ES-I3 (cell line): ENCODE measurements at regions not wholly inside any gene's neighbourhood (a gene's known extent, or its start where the extent isn't known, plus 50 kb on each side); places are given as distances from the start of the nearest gene placed in this dataset.

Experiments
- H3K36me3 ChIP-seq: 2 replicates; pipeline ENCODE4 v1.6.1; 2013; ENCODE audit warnings: mild to moderate bottlenecking, low read length, control low read depth, moderate library complexity; ENCODE audit not compliant: insufficient read depth
- H3K4me1 ChIP-seq: 2 replicates; pipeline ENCODE4 v1.6.1; 2013; ENCODE audit warnings: mild to moderate bottlenecking, control low read depth, low read length; ENCODE audit not compliant: insufficient read depth
- H3K9ac ChIP-seq: 2 replicates; pipeline ENCODE4 v1.6.1; 2013; ENCODE audit warnings: low read depth, mild to moderate bottlenecking, low read length, moderate library complexity
- H3K9me3 ChIP-seq: 2 replicates; pipeline ENCODE4 v1.6.1; 2013; ENCODE audit warnings: mild to moderate bottlenecking, low read length, moderate library complexity; ENCODE audit not compliant: control insufficient read depth, insufficient read depth

DNA sequence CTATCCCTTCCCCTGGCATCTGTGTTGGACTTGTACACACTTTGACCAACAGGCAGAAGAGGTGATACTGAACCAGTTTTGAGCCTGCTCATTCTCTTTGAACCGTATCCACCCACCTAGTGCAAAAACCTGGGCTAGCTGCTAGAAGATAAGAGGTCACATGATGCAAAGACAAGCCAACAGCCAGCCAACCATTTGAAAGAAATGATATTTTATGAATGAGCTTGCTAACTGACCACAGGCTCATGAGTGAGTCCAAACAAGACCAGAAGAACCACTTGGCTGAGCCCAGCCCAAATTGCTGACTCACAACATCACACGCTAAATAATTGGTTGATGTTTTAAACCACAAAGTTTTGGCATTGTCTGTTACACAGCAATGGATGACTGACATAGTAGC lies 74.0 kb upstream of the CTNNB1 start:
- peaks cover 14% of the 10 kb centered on the region for H3K4me1 ChIP-seq
- peaks cover 7% of the 10 kb centered on the region; the same call in 1 of the 2 replicates for H3K9me3 ChIP-seq
- H3K36me3 ChIP-seq = no peaks in the 10 kb centered on the region
- no peak overlapping the region for H3K9ac ChIP-seq

DNA sequence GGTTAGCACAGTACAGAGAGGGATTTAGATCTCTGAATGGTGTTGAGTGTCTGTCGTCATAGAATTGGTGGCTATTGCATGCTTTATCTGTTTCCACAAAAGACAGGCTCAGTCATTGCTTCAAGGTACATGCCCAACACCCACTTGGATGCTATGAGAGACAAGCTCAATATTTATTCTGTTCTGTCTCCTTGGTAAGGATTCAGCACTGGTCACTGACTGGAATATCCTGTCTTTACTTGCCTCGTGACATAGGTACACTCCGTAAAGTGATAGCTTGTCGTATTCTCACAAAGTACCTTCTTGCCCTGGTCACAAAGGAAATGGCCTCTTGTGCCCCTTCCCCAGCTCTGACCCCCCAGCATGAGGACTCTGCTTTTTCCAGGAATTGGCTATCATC lies 72.8 kb upstream of the CTNNB1 start:
- H3K36me3 ChIP-seq = no peaks in the 10 kb centered on the region
- H3K9ac ChIP-seq = no peak overlapping the region
- peaks cover 11% of the 10 kb centered on the region for H3K4me1 ChIP-seq
- peaks cover 7% of the 10 kb centered on the region; the same call in 1 of the 2 replicates for H3K9me3 ChIP-seq

DNA sequence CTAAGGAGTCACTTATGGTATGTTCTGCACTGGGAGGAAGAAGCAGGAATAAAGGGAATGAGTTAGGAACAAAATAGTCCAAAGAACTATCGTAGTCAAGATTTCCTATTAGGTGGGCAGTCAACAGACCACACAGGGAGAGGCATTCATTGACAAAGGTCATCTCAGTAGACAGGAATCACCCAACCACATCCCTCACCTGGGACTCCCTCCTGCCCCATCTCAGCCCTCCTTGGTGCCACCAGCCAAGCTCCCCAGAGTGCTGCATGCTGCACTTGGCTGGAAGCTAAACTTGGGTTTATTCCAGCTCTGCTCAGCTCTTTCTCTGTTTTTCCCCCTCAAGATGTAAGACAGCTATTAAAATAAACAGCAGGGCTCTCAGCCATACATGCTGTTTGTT lies 72.3 kb upstream of the CTNNB1 start:
- peaks cover 11% of the 10 kb centered on the region for H3K4me1 ChIP-seq
- H3K9me3 ChIP-seq = peaks cover 7% of the 10 kb centered on the region; the same call in 1 of the 2 replicates
- no peaks in the 10 kb centered on the region for H3K36me3 ChIP-seq

DNA sequence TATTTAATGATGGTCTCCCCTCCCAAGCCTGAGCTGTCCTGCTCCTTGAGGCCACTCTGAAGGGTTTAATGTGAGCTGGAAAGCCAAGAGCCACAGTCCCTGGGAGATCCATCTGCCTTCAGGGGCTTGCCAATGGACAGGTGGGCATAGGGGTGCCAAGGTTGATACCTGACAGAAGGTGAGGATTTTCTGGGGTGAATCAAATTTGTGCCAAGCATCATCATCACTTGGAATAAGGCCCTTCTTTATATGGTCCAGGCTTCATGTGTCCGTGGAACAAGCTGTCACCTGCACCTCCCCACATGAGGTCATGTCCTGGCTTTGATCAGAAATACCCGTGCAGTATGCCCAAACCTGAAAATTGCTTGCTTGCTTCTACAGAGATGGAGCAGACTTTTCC lies 71.9 kb upstream of the CTNNB1 start:
- Histone ChIP-seq H3K9ac (no peak overlapping the region), H3K4me1 (peaks cover 11% of the 10 kb centered on the region), H3K9me3 (peaks cover 7% of the 10 kb centered on the region; the same call in 1 of the 2 replicates), H3K36me3 (no peaks in the 10 kb centered on the region)

More for the DNA sequence above, 72.3 kb upstream of the CTNNB1 start:
- no peak overlapping the region for H3K9ac ChIP-seq

DNA sequence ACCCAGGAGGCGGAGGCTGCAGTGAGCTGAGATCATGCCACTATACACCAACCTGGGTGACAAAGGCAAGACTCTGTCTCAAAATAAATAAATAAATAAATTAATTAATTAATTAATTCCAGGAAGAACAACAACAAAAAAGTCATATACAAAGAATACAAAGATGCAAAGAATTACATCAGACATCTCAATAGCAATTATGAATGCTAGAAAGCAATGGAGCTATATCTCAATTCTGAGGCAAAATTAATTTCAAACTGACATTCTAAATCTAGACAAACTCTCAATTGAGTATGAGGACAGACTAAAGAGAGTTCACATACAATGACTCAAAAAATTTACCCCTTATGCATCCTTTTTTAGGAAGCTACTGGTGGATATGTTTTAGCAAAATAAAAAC lies 69.6 kb upstream of the CTNNB1 start:
- Histone ChIP-seq H3K9me3 (peaks cover 7% of the 10 kb centered on the region; the same call in 1 of the 2 replicates), H3K36me3 (no peaks in the 10 kb centered on the region), H3K9ac (no peak overlapping the region), H3K4me1 (peaks cover 11% of the 10 kb centered on the region)

DNA sequence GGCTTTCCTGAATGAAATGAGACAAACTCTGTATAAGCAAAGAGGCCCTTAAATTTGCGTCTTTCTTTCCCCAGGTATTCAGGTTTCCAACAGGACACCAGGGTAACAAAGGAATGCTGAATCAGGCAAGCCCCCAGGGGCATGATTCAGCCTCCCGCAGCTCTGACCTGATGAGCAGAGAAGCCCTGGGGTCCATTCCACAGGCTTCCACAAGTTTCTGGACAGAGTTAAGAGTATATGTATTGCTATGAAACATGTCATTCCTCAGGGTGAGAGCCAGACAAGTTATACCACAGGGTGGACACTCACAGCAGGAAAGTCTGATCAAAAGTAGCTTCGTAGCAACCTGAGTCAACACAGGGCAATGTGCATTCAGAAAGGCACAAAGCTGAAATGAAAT lies 68.1 kb upstream of the CTNNB1 start:
- no peaks in the 10 kb centered on the region for H3K36me3 ChIP-seq
- peaks cover 11% of the 10 kb centered on the region for H3K4me1 ChIP-seq
- H3K9ac ChIP-seq = no peak overlapping the region
- 0 out of 2 replicates have a peak, but pooled peaks cover 4% of the 10 kb centered on the region for H3K9me3 ChIP-seq

DNA sequence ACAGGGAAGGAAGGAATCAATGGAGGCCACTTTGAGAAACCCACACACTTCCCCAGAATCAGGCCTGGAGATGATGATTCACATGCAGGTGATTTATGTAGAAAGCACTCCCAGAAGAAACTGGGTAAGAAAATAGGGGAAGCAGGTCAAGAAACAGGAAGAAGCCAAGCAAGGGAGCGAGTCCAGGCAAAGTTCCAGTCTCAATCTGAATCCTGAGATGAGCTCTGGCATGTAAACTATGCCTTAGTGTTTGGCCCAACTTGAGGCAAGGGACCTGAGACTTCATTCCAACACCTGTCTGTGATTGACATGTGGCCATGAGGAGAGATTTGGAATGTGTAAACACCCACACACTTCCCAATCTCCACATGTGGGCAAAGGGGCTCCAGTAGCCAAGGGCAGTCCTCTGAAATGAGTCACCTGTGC lies 61.6 kb upstream of the CTNNB1 start:
- no peaks in the 10 kb centered on the region for H3K36me3 ChIP-seq
- H3K9ac ChIP-seq = no peak overlapping the region
- H3K4me1 ChIP-seq = peaks cover 4% of the 10 kb centered on the region; the same call in 1 of the 2 replicates
- H3K9me3 ChIP-seq = no peaks in the 10 kb centered on the region

DNA sequence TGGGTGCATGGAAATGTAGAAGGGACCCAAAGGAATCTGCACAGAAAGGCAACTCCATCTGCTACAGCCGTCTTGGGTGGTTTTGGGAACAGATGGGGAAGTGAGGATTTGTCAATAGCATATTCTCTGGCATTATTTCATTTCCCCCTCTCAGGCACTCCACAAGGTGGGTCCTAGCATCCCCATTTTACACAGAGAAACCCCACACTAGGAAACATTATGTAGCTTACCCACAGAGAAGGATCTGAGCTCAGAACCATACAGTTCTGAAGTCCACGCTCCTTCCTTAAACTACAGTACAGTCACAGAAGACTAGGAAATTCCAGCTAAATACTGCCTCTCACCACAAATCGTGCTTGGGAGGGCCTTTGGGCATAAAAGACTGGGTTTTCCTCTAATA lies 61.2 kb upstream of the CTNNB1 start:
- H3K36me3 ChIP-seq = no peaks in the 10 kb centered on the region
- H3K4me1 ChIP-seq = peaks cover 4% of the 10 kb centered on the region; the same call in 1 of the 2 replicates
- no peak overlapping the region for H3K9ac ChIP-seq
- H3K9me3 ChIP-seq = no peaks in the 10 kb centered on the region

DNA sequence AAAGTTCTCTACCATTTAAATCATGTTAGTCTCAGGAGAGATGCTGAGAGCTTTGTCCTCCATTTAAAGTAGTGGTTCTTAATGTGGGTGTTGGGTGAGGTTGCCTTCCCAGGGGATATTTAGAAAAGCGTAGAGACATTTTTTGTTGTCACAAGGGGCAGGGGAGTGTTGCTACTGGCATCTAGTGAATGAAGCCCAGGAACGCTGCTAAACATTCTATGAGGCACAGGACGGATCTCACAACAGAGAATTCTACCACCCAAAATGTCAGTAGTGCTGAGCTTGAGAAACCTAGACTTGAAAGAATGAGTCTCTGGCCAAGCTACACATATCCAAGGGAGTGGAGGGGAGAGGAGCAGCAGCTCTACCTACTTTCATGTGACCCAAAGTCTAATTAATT lies 60.7 kb upstream of the CTNNB1 start:
- H3K36me3 ChIP-seq = no peaks in the 10 kb centered on the region

DNA sequence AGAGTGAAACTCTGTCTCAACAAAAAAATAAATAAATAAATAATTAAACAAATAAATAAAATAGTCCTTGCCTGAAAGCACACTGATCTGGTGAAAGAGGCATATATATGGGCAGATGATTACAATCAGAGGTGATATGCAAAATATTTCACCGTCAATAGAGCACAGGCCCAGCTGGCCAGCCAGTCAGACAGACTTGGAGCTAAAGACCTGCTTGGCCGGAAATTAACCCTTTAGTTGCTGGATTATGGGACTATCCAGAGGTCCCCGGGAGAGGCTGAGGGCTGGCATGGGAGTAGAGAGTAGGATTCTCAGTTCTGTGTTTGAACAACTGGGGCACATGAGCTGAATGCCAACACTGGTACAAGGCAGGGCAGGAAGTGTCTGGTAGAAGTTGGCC lies 59.1 kb upstream of the CTNNB1 start:
- H3K4me1 ChIP-seq = peaks cover 4% of the 10 kb centered on the region; the same call in 1 of the 2 replicates
- no peaks in the 10 kb centered on the region for H3K9me3 ChIP-seq
- H3K9ac ChIP-seq = no peak overlapping the region
- no peaks in the 10 kb centered on the region for H3K36me3 ChIP-seq

More for the DNA sequence above, 60.7 kb upstream of the CTNNB1 start:
- Histone ChIP-seq H3K9ac (no peak overlapping the region), H3K4me1 (peaks cover 4% of the 10 kb centered on the region; the same call in 1 of the 2 replicates), H3K9me3 (no peaks in the 10 kb centered on the region)

DNA sequence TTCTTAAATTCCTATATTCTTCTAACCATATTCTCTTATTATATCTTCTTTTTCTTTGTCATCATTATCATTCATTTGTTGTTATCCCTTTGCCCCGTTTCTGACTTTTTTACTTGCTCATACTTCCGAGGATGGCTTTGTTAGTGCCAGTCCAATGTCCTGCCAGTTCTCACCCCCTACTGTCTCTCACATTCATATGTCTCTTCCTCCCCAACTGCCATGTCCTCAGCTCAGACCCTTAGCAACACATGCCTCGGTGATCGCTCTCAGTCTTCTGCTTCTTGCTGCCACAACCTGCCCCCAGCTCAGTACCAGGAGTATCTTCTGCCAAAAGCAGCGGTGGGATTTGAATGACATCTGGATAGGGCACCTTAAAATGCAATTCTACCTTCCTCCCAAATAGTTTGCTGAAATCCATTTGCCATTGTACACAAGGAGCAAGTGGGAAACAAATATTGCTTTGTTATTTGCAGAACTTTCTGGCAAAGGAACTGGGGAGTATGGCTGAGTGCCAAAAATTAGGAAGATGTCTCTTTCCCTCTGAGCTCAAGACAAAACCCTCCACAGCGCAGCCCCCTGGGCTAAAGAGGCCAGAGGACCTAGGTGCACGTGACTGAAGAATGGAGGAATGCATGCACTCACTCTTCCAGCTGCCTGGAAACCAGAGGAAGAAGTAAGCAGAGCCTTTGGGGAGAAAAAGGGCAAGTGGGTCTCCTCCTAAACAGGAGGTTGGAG lies 57.7 kb upstream of the CTNNB1 start:
- Histone ChIP-seq H3K9me3 (no peaks in the 10 kb centered on the region), H3K36me3 (no peaks in the 10 kb centered on the region), H3K9ac (no peak overlapping the region), H3K4me1 (peaks cover 4% of the 10 kb centered on the region; the same call in 1 of the 2 replicates)

DNA sequence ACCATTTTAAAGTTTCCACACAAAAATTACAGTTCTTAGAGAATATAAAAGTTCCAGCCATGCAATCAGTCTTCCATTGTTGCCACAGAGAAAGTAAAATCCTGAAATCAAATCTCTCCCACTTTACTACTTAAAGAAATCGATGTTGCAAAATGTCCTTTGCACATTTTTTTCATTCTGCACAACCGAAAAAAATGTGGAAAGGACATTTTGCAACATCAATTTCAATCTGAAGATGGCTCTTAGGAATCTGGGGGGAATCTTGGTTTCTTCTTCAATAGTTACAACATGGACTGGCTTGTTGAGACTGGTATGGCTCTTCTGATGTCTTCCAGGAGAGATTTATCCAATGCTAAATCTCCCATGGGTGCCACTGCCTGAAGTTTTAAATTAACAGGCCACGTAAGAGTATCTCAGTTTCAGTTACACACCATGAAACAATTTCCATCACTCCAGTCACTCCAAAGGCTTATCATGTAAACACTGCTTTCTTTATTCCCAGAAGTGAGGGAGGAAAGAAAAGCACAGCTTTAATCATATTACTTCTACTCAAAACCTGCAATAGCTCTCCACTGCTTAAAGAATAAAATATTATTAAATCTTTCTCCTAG lies 55.8 kb upstream of the CTNNB1 start:
- Histone ChIP-seq H3K9ac (no peak overlapping the region), H3K9me3 (no peaks in the 10 kb centered on the region), H3K36me3 (no peaks in the 10 kb centered on the region), H3K4me1 (peaks cover 4% of the 10 kb centered on the region; the same call in 1 of the 2 replicates)

DNA sequence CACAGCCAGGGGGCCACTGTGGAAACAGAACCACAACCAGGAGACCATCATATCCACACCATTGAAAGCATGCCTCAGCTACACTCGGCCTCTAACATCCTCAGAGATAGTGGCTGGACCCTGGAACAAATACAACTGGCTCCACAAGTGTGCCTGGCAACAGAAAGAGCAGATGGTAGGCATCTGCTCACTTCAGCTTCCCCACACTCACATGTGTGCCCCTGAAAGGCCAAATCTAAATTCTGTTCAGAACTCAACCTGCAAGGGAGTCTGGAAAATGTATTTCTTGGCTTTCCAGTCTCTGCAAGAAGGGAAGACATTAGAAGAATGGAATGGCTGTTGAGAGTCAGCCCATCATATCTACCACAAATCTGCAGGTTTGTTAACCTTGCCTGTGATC lies 54.7 kb upstream of the CTNNB1 start:
- H3K9me3 ChIP-seq = no peaks in the 10 kb centered on the region
- H3K9ac ChIP-seq = no peak overlapping the region; the same call in 1 of the 2 replicates
- peaks cover 4% of the 10 kb centered on the region; the same call in 1 of the 2 replicates for H3K4me1 ChIP-seq
- H3K36me3 ChIP-seq = no peaks in the 10 kb centered on the region

DNA sequence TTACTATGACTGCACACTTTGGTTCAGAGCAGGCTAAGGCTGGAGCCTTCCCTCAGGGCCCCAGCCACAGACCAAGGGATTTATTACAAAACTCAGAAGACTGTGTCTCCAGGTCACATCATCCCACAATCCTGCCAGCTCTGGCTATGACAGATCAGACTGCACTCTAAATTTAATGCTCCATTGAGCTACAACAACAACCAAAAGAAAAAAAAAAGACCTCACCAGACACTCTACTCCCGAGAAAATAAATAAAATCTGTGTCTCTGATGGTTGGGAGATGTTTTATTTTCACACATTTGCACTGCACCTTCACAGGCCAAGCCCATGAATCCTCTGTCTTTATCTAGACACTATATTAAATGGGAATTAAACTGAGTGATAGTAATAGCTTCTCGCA lies 50.8 kb upstream of the CTNNB1 start:
- Histone ChIP-seq H3K9me3 (no peaks in the 10 kb centered on the region), H3K9ac (no peak overlapping the region), H3K4me1 (no peaks in the 10 kb centered on the region), H3K36me3 (no peaks in the 10 kb centered on the region)

DNA sequence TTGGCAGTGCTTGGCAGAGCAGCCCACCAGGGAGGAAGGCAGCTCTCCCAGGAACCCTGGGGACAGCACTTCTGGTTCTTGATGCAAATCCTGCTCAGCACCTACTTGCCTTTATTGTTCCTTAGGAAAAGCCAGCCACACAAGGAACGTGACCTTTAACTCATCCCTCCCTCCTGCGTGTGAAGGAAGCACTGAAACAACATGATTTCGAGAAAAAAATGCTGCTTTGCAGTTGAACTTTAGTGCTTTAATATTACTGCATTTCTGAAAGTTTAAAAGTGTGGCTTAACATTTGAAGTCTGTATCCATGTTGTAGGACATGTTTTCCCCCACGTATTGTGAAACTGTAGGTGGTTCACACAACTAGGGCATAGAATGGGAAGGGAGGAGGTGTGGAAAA lies 50.4 kb upstream of the CTNNB1 start:
- Histone ChIP-seq H3K36me3 (no peaks in the 10 kb centered on the region), H3K9ac (no peak overlapping the region), H3K9me3 (no peaks in the 10 kb centered on the region), H3K4me1 (no peaks in the 10 kb centered on the region)
